Stimulated activated CD4-positive, alpha-beta T cell treated with anti-CD3 and anti-CD28 coated beads, Interleukin-1b, Interleukin-23, amount 100 ng/mL, for 48 hours (primary cell): ENCODE measurements at regions not wholly inside any gene's neighbourhood (a gene's known extent, or its start where the extent isn't known, plus 50 kb on each side); places are given as distances from the start of the nearest gene placed in this dataset.
A peak's percentile ranks its signal among the peaks of the same experiment; 100 is the strongest.
"Not testable (repeated sequence)": the region's sequence is repeated elsewhere in the genome, so short reads cannot be mapped to it uniquely, and the experiment has no call there.

Experiments
- DNase-seq: peaks from one replicate; pipeline ENCODE4 v3.0.0-alpha.2; 2020

- DNase-seq: no peak
Measured at GRCh38 chr11:45382133-45382878, 96.2 kb upstream of the SYT13 start.

- DNase-seq: no peak
Measured at GRCh38 chr11:45379162-45379863, 93.2 kb upstream of the SYT13 start.

- DNase-seq: no peak
Measured at GRCh38 chr11:45378516-45378915, 92.4 kb upstream of the SYT13 start.

- no peak for DNase-seq
Measured at GRCh38 chr11:45374653-45375059, 88.5 kb upstream of the SYT13 start.

GRCh38 chr11:45374130-45374529 lies 88.0 kb upstream of the SYT13 start:
- no peak for DNase-seq

GRCh38 chr11:45373506-45374035 lies 87.4 kb upstream of the SYT13 start:
- DNase-seq: no peak

- not testable (repeated sequence) for DNase-seq
Measured at GRCh38 chr11:45372414-45372813, 86.3 kb upstream of the SYT13 start.

GRCh38 chr11:45371251-45372115 lies 85.3 kb upstream of the SYT13 start:
- DNase-seq: peak; percentile 69

GRCh38 chr11:45369313-45369712 lies 83.2 kb upstream of the SYT13 start:
- no peak for DNase-seq

GRCh38 chr11:45368697-45369096 lies 82.6 kb upstream of the SYT13 start:
- no peak for DNase-seq

- DNase-seq: no peak
Measured at GRCh38 chr11:45366619-45367190, 80.6 kb upstream of the SYT13 start.

GRCh38 chr11:45365961-45366618 lies 79.9 kb upstream of the SYT13 start:
- no peak for DNase-seq

GRCh38 chr11:45362636-45363035 lies 76.5 kb upstream of the SYT13 start:
- DNase-seq: no peak

- DNase-seq: no peak
Measured at GRCh38 chr11:45361551-45361950, 75.4 kb upstream of the SYT13 start.

GRCh38 chr11:45355706-45356041 lies 69.5 kb upstream of the SYT13 start:
- DNase-seq: no peak

- DNase-seq: peak; percentile 86
Measured at GRCh38 chr11:45354976-45355705, 69.0 kb upstream of the SYT13 start.

GRCh38 chr11:45348729-45349128 lies 62.6 kb upstream of the SYT13 start:
- DNase-seq: no peak

GRCh38 chr11:45347348-45348082 lies 61.4 kb upstream of the SYT13 start:
- DNase-seq: no peak

GRCh38 chr11:45345491-45345890 lies 59.4 kb upstream of the SYT13 start:
- no peak for DNase-seq

- DNase-seq: no peak
Measured at GRCh38 chr11:45344028-45344427, 57.9 kb upstream of the SYT13 start.

- no peak for DNase-seq
Measured at GRCh38 chr11:45343444-45343843, 57.3 kb upstream of the SYT13 start.
